EL (cell line): ENCODE measurements at regions not wholly inside any gene's neighbourhood (a gene's known extent, or its start where the extent isn't known, plus 50 kb on each side); places are given as distances from the start of the nearest gene placed in this dataset.
"Not testable (repeated sequence)": the region's sequence is repeated elsewhere in the genome, so short reads cannot be mapped to it uniquely, and the experiment has no call there.

ENCODE experiments used
- DNase-seq: peaks from one replicate; pipeline ENCODE4 v3.0.0-alpha.2; 2016

DNA sequence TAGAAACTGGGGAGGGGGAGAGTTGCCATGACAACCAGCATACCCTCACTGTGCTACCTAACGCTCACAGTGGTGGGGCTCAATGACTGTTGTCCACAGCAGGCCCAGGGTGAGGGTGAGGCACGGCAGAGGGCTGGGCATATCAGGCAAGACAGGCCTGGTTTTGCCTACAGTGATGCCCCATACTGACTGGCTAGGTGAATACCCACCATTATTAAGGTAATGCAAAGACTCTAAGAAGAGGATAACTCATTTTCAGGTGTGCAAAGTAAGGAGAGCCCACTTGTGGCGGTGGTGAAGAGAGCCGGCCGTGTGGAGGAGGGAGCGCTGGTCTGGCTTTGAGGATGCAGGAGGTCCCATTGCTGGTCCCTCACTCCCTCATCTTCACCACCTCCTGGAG is 422.3 kb downstream of the FUT8 start:
- no peak for DNase-seq

DNA sequence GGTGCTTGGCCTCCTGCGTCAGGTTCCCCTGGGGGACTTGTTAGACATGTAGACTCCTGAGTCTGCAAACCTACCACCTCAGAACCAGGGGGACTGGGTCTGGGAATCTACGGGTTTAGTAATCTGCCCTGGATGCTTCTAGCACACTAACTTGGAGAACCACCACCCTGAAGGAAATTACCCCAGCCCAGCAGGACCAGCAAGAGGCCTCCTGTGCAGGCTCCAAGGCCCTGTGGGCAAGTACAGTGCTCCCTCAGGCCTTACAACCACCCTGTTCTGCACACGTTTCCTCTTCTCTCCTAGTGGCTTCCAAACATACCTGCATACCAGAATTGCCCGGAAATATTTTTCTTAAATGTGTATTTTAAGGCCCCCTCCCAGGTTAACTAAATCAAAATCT is 423.0 kb downstream of the FUT8 start:
- DNase-seq, result no peak

DNA sequence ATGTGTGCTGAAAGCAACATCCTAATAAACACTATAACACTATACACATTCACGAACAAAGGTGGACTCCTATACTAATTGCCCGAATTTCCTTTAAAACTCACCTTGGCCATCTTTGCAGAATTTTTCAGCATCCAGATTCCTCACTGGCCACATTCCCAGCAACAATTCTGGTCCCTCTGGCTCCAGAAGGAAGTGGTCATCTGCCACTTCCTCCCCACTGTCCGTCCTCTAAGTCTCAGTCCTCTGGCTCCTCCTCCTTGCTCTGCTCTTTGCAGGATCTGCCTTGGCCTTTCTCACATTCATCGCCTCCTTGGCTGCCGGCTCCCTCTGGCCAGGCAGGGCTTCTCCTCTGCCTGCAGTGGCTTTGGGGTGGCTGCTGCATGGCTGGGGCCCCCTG is 426.0 kb downstream of the FUT8 start:
- no peak for DNase-seq

DNA sequence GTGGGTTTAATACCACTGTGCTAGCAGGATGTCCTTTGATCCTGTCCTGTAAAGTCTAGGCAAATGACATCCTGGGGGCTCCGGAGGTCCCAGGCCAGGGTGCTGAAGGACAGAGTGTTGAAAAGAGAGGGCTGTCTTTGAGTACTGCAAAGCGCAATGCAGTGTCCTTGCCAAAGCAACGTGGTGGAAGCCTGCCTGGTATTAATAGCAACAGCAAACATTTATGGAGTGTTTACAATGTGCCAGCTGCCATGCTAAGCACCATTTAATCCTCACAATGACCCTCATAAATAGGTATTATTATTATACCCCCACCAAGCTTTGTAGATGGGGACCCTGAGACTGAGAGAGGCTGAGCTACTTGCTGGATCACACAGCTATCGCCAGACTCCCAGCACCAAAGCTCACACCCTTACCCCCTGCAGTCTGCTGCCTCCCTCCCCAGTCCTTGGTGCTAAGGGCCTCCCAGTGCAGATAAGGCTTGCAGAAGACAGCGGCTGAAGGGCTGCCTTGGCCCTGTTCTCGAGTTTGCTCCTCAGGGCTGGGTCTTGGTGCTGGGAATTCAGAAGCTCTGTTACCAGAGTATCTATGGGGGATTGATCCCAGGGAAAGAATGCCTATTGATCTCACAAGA is 427.7 kb downstream of the FUT8 start:
- no peak for DNase-seq

DNA sequence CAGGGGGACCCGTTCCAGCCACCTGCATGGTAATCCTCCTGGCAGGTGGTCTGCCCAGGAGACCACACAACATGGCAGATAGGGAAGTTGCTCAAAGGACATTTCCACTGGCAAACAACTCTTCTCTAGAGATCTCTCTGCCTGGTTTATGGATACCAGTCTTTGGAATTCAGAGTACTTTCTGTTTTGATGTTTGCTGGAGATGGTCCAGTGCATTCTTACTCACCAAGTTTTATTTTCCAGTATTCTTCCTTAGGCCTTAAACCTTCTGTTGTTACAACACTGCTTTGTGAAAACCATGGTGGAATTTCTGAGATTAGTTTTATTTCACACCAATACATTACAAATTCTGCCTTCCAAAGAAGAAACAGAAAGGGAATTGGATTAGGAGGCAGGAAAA is 428.3 kb downstream of the FUT8 start:
- peak; percentile 9 for DNase-seq

DNA sequence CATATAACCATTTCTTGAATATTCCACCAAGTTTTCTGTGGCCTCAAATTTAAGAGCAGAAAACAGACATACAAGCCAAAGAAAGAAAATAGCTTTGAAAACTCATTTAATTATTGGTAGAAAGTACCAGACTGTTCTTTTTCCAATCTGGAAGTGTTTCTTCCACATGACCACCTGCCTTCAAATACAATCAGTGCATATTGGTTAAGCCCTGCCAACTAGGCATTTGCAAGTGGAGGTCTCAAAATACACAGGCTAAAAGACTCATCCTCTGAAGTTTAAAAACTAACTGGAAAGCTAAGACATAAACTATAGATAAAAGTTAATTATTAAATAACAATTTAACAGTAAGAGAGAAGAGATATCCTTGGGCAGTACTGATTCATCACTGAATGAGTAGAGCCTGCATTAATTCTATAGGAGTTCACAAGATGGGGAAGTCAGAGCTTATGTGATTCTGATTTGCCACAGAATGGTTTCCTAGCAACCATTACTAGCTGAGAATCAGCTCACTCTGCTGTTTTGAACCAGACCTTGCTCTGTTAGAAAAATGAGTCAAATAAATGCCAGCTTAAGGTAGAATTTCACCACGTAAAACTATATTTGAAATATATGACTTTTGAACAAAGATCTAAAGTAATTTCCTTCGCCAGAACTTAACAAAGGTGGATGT is 433.8 kb downstream of the FUT8 start:
- no peak for DNase-seq

DNA sequence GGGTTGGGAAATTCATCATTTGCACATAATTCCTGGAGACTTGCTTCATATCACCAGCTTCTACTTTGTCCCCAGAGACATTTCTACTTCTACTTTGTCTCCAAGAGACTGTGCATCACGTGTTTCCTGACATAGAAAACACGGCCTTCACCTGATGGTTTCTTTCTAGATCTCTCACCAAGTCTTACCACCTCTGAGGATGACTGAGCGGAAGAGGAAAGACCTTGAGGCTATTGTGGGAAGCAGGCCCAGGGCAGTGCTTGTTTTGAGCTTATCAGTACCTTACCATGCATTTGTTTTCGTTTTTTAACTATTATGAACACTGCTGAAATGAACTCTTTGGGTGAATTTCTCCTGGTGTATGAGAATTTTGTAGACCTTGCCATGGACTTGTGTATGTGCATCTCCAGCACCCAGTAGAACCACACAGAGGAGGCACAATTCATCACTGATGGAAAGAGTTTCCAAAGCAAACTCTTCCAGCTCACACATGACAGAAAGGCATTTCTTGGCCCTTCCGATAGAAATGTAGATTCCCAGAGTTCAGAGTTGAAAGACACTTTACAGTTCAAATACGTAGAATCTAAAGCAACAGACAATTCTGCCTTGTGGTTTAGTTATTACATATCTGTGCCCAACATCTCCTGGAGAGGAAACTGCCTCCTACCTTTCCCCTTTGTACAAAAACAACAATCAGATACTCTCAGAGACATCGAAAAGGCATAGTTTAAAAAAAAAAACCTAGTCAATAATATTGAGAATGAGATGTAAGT is 434.7 kb downstream of the FUT8 start:
- no peak for DNase-seq

DNA sequence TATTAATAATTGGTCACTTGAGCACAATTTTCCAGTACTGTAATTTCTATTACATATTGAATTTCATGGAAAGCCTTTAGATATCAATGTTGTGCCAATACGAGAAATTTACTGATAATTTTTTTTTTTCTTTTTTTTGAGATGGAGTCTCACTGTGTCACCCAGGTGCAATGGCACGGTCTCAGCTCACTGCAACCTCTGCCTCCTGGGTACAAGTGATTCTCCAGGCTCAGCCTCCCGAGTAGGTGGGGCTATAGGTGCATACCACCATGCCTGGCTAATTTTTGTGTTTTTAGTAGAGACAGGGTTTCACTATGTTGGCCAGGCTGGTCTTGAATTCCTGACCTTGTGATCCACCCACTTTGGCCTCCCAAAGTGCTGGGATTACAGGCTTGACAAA is 435.4 kb downstream of the FUT8 start:
- DNase-seq, result not testable (repeated sequence)

DNA sequence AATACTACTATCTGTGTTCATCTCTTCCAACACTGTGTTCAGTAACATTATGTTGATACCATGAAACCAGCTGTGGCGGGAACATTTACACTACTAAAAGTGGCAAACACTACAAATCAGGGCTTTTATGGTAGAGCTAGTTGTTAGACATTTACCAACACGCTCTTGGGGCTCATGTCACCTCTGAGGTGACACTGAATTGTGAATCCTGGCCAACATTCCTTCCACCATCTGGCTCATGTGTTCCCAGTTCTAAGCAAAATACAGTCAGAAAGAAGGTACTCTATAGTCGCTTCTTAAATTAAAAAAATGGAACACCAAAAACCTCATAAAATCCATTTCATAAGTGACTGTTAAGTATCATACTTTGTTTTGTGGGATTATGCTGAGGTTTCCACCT is 436.6 kb downstream of the FUT8 start:
- DNase-seq, result no peak

DNA sequence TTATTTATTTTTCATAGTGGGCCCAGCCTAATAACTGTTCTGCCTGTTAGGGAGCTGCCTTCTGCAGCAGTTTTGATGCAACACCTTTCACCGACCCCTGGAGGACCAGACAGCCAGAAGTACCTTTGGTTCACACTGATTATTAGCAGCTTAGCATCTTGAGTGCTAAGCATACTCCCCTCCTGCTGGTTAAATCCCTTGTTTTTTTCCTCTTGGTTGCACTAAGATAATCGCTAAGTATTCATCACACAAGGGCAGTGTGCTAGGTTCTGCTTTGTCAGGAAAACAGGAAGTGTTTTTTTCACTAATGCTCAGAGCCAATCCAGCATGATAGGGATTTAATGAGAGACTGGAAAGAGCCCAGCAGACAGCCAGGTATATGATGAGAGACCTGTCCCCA is 437.0 kb downstream of the FUT8 start:
- DNase-seq, result no peak

DNA sequence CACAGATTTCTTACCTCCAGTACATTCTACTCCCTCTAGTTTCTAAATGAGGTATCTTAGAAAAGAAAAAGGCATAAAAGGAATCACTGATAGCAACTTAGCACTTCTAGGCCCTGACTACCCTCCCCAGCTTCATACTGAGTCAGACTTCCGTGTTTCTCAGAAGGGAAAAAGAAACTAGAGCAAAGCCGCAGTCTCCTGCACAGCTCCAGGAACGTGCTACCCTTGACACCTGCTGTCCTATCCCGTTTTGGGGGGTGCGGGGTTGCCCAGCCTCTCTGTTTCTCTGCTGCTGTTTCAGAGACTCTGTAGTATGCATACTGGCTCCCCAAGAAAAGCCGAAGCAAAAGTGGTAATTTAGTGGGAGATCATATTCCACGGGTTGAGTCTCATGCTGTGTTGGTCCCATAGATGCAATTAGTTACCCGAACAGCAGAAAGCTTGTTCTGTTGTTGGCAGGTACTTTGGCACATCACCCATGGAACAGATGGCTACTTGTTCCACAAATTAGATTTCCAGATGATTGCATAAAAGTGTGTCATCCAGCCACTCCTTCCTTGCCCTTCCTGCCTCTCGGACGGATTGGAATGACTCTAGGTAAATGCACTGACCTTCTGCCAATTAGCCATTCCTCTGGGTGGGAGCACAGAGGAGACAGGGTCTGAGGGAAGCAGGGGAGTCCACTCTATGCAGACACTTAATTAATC is 438.1 kb downstream of the FUT8 start:
- DNase-seq, result no peak

DNA sequence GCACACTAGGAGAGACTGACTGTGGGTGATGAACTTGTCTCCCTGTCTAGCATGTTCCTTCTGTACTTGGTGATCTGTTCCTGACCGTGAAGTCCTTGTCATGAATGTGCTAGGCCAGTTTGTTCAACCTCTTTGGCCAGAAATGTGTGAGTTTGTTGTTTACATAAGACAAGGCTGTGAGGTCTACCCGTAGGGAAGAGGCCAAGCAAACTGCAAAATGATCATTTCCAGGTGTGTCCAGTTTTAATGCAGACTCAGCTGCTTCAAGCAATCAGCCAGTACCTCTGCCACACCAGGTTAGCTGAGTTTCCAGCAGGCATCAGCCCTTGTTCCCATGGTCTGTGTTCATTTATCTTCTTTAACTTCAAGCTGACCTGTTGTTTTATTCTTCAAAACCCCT is 440.2 kb downstream of the FUT8 start:
- DNase-seq, result no peak

DNA sequence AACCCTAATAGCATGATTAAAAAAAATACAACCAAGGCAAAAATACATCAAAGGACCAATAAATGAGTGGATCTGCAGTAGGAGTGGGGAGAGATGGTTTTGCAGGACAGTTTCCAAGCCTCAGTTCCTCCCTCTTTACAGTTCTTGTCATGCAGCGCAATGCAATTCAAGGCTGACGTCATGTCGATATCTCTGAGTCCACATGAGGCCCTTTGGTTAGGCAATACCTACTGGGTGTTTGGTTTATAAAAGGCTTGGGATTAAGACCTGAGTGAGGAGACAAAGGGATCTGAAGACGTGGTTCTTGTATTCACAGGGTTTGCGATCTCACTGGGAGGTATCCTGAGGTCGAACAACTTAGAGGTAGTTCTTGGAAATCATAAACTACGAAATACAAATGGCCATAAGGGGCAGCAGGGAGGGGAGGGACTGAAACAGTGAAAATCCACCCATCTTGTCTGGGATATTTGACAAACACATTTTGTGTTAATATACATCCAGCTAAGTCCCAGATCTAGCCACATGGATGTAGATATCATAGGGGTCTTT is 441.0 kb downstream of the FUT8 start:
- DNase-seq, result no peak

DNA sequence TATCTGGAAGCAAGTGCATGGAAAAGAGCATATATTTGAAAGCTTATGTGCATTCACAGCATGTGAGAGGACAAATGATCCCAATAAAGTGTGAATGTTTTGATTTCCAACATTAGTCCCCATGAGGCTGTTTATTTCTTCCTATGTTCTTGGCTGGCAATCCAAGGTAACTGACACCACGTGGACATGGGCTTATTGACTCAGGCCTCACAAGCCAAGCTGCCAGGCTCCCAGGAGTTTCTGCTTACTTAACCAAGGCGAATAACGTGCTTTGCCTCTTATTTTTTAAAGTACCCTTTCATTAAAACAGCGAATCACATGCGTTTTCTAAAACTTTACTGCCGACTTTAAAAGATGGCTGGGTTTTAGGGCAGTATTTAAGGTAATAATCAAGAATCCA is 441.7 kb downstream of the FUT8 start:
- DNase-seq, result no peak

DNA sequence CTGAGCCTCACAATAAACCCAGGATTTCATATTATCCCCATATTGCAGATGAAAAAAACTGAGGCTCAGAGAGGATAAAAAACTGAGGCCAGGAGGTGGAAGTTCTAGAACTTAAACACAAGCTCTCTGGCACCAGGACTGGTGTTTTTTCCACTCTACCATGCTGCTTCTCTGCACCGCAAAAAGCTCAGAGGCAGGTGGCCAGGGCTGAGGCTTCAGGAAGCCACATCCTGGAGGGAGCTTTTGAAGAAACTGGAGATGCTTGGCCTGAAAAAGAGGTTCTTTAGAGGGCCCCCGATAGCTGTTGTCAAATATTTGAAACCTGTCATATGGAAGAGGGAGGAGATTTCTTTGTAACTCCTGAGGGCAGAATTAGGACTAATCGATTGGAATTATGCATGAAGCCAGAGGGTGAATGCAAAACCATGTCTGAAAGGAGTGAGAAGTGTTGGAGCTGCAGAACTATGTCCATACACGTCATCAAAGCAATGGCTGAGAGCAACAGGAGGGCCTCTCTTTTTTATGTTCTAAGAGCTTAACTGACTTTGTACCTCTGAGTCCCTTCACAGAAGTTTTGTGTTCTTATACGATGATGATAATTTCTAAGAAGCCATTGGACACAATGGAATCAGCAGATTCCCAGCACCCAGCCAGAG is 448.6 kb downstream of the FUT8 start:
- no peak for DNase-seq

DNA sequence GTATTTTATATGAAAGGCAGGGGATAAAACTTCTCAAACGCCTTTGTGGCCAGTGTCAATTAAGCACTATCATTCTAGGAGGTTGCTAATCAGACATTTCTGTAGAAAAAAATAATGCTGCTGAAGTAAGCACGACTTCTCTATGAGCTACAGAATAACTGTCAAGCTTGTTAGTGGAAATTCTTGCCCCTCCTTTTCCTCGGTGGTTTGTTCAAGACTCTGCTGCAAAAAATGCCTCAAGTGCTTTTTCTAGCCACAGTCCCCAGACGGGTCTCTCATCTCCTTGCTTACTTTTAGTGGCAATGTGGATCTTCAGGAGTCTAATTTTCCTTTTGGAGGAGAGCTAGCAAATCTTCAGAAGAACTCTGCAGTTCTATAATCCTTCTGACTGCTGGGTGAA is 452.0 kb downstream of the FUT8 start:
- no peak for DNase-seq

DNA sequence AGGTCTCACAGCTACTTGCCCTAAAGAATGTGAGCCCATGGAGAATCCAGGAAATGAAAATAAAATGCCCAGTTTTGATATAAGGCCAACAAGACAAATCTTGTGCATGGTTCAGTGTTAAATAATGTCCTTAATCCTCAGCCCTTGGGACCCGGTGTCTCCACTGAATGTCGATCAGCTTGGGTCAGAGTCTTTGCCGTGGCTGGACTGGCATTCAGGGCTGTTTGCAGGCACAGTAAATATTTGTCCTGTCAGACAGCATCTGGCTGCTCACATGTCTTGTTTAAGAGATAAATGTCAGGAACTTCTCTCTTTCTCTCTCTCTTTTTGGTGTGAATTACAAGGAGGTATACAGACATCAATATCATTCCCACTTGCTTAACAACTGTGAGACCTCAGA is 452.5 kb downstream of the FUT8 start:
- no peak for DNase-seq

DNA sequence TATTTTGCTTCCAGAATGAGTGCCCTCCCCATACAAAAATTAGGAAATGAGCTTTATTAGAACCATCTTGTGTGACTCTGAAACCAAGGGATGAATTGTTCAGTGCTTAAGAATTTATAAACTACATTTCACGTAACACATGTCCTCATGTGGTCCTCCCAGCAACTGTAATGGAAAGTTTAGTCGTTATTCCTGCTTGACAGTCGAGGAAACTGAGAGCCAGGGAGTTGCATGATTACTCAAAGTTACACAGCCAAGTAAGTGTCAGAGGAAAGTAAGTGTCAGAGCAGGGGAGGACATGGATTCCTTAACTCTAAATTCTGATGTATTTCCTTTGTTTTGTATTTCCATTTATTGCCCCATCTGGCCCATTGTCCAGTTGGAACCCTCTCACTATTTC is 453.9 kb downstream of the FUT8 start:
- no peak for DNase-seq

DNA sequence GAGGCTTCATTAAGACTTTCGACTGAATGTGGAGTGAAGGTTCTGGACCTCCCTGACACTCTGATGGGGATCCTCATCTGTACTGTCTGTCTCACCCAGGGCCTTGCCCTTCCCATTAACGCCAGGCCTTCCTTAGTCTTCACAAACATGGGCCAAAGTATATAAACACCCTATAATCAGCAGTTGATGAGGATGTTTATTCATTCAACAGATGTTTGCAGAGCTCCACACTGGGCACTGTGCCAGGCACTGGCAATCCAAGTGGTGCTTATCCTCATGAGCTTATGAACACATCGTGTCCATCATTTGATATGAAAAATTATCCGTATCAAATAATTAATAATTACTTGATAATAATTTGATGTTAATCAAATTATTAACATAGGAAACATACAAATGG is 454.4 kb downstream of the FUT8 start:
- DNase-seq, result no peak

DNA sequence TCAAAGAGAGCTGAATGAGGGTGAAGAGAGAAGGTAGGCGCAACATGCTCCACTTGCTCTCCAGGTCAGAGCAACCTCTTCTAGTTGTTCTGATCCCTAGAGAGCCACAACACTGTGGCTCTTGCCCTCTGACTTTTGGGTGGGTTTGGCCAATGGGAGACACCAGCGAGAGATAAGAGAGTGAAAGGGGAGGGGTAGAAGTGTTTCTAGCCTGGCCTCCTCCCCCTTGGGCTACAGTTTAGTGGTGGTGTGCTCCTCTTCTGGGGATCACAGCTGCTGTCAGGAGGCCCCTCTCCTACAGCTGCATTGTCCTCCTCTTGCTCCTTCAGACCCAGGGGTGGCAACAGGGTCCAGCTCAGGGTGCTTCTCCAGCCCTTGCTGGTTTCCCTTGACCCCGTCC is 454.8 kb downstream of the FUT8 start:
- no peak for DNase-seq

DNA sequence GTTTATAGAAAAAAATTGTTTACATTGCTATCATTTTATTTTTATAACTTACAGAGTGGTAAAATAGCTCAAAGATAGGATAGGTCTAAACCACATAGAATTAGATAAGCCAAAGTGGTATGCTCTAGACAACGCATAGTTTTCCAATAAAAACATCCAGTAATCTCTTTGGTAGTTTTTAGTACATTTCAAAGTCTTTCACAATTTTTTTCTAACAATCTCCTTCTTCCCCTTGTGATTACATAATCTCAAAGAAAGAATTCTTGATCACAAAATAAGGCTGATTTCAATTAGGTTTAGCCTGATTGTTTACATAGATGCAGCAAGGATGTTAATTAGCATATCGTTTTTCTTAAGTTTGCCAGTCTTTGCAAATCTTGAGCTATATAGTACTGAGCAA is 460.0 kb downstream of the FUT8 start:
- no peak for DNase-seq

DNA sequence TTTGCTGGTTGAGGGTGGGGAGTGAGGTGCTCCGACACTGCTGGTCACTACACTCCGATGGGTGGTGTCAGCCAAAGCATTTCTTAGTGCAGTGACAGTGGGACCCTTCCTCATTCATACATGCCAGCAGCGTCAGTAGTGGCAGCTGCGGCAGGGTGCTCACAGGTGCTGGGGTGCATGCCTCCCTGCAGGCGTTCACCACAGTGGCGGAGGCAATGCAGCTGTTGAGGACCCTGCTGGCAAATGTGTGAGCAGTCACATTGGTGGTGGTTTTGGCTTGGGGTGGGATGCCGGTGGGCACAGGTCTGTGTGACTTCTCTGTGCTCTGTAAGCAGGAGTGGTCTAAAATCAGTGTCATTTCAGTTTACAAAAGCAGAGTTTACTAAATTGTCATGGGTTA is 464.6 kb downstream of the FUT8 start:
- no peak for DNase-seq

DNA sequence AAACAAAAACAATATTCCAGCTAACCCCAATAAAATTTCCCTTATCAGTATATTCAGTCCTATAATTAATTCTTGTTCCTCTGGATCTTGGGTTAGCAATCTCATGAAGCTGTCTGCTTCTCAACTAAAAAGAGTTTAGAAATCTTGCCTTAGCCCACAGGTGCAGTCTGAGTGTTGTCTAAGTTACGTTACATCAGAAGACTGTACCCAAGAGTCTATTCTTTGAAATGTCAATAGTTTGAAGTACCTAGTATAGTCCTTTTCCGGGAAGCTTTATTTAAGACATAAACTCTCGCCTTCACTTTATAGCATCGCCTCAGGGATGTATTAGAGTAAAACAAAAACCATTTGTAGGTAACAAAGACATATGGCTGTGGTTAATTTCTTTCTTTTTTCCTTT is 465.1 kb downstream of the FUT8 start:
- no peak for DNase-seq
